HepG2 (cell line): ENCODE measurements at regions not wholly inside any gene's neighbourhood (a gene's known extent, or its start where the extent isn't known, plus 50 kb on each side); places are given as distances from the start of the nearest gene placed in this dataset.

ENCODE experiments used
- AHDC1 ChIP-seq: sonication (generic); formaldehyde crosslinking; IDR thresholded peaks from 2 replicates; pipeline ENCODE4 v1.5.1; 2020; ENCODE audit warnings: mild to moderate bottlenecking, missing genetic modification reagents, borderline replicate concordance
- ATF7-NPFF ChIP-seq: sonication (generic); formaldehyde crosslinking; IDR thresholded peaks from 2 replicates; pipeline ENCODE4 v1.8.1; 2023; ENCODE audit warnings: mild to moderate bottlenecking, low read depth, missing genetic modification reagents, moderate library complexity
- CTCF ChIP-seq: sonication (generic); formaldehyde crosslinking; IDR thresholded peaks from 2 replicates; pipeline ENCODE4 v1.5.0; 2020; ENCODE audit warnings: mild to moderate bottlenecking, missing genetic modification reagents, moderate library complexity
- HMG20A ChIP-seq: IDR thresholded peaks from 2 replicates; pipeline ENCODE4 v1.6.1; 2016; ENCODE audit warnings: borderline replicate concordance
- ISL2 ChIP-seq: sonication (generic); formaldehyde crosslinking; IDR thresholded peaks from 2 replicates; pipeline ENCODE4 v1.5.0; 2020; ENCODE audit warnings: missing genetic modification reagents
- JUND ChIP-seq: sonication (generic); formaldehyde crosslinking; IDR thresholded peaks from 2 replicates; pipeline ENCODE4 v1.8.0; 2022; ENCODE audit warnings: mild to moderate bottlenecking, missing genetic modification reagents
- SP140L ChIP-seq: sonication (generic); formaldehyde crosslinking; IDR thresholded peaks from 2 replicates; pipeline ENCODE4 v1.4.0; 2020; ENCODE audit warnings: missing genetic modification reagents, borderline replicate concordance
- TAF1 ChIP-seq: sonication (generic); formaldehyde crosslinking; IDR thresholded peaks from 2 replicates; pipeline ENCODE4 v1.4.0; 2020; ENCODE audit warnings: missing genetic modification reagents
- ZNF292 ChIP-seq: sonication (generic); formaldehyde crosslinking; IDR thresholded peaks from 2 replicates; pipeline ENCODE4 v1.8.1; 2022; ENCODE audit warnings: mild to moderate bottlenecking, low read depth, missing genetic modification reagents, borderline replicate concordance
- TF ChIP-seq, protein P1 (sequence below): sonication (generic); formaldehyde crosslinking; IDR thresholded peaks from 2 replicates; pipeline ENCODE4 v1.8.0; 2022; ENCODE audit warnings: low read depth, missing genetic modification reagents
- TF ChIP-seq, protein P2 (sequence below): IDR thresholded peaks from 2 replicates; pipeline ENCODE4 v1.6.1; 2012; ENCODE audit warnings: inconsistent platforms

DNA sequence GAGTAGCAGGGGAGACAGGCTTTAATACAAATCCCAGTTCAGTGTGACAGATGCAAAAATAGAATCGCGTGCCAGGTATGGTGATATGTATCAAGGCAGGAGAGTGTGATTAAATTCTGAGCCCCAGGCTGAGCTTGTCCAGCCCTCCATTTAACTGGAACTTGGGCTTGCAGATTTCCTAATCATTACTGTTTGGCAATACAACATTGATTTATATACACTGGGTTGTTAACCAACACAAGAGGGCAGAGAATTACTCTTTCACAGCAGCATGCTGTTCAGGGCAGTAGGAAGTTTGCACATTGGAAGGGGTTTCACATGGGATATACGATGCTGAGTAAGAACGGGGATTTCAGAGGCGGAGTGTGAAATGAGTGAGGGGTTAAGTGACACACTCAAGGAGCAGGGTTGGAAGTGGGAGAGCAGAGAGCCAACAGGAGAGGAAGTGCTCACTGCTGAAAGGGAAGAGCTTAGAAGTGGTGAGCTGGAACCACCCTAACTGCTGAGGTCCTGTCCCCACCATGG lies 70.8 kb upstream of the ATXN1 start:
- TF ChIP-seq, protein P1, sequence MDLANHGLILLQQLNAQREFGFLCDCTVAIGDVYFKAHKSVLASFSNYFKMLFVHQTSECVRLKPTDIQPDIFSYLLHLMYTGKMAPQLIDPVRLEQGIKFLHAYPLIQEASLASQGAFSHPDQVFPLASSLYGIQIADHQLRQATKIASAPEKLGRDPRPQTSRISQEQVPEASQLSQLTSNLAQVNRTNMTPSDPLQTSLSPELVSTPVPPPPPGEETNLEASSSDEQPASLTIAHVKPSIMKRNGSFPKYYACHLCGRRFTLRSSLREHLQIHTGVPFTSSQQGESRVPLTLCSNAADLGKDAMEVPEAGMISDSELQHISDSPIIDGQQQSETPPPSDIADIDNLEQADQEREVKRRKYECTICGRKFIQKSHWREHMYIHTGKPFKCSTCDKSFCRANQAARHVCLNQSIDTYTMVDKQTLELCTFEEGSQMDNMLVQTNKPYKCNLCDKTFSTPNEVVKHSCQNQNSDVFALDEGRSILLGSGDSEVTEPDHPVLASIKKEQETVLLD, result no peak
- no peak for TF ChIP-seq ATF7-NPFF (CRISPR knock-in tag)
- no peak for TF ChIP-seq CTCF (CRISPR knock-in tag)
- no peak for TF ChIP-seq AHDC1 (CRISPR knock-in tag)
- TF ChIP-seq TAF1 (CRISPR knock-in tag), result no peak
- no peak for TF ChIP-seq SP140L (CRISPR knock-in tag)
- no peak for TF ChIP-seq JUND (CRISPR knock-in tag)
- TF ChIP-seq ISL2 (CRISPR knock-in tag), result no peak
- TF ChIP-seq, protein P2, sequence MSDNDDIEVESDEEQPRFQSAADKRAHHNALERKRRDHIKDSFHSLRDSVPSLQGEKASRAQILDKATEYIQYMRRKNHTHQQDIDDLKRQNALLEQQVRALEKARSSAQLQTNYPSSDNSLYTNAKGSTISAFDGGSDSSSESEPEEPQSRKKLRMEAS, result no peak
- no peak for TF ChIP-seq HMG20A (CRISPR knock-in tag)
- TF ChIP-seq ZNF292 (CRISPR knock-in tag), result no peak
